ENCODE measurements at regions not wholly inside any gene's neighbourhood (a gene's known extent, or its start where the extent isn't known, plus 50 kb on each side); places are given as distances from the start of the nearest gene placed in this dataset.

- Histone ChIP-seq H3K4me2 (ENCODE audit: low read depth, low read length, poor library complexity, severe bottlenecking) (no peak overlapping the region), H3K4me3 (ENCODE audit: insufficient read depth, low read length, poor library complexity, severe bottlenecking) (no peak overlapping the region), H3K9me3 (ENCODE audit: insufficient read depth, low read length) (no peaks in the 10 kb centered on the region), H3K27me3 (ENCODE audit: low read length) (no peaks in the 10 kb centered on the region), H2AFZ (ENCODE audit: low read depth, low read length, severe bottlenecking) (no peak overlapping the region), H4K20me1 (ENCODE audit: low read depth, low read length) (no peaks in the 10 kb centered on the region), H3F3A (ENCODE audit: insufficient read depth) (no peaks in the 10 kb centered on the region), H3K27ac (ENCODE audit: low read depth, low read length) (no peak overlapping the region), H3K9me2 (replicated peaks; ENCODE audit: insufficient read depth, low read length) (no peaks in the 10 kb centered on the region), H3K9ac (ENCODE audit: low read length) (no peak overlapping the region), H3K79me2 (ENCODE audit: insufficient read depth, low read length) (no peaks in the 10 kb centered on the region), H3K36me3 (ENCODE audit: low read length) (no peaks in the 10 kb centered on the region)
- no peak for TF ChIP-seq CTCF (IDR thresholded peaks at IDR 0.05; ENCODE audit: insufficient read depth, low read length, poor library complexity, severe bottlenecking)
- TF ChIP-seq EZH2phosphoT487 (conservative IDR thresholded peaks at IDR 0.05; ENCODE audit: low read length): no peak
These were observed 222.1 kb upstream of the RHOBTB1 start for GRCh38 chr10:61166065-61166464.

- H3K79me2 ChIP-seq (ENCODE audit: insufficient read depth, low read length): no peaks in the 10 kb centered on the region
- no peak overlapping the region for H3K4me3 ChIP-seq (ENCODE audit: insufficient read depth, low read length, poor library complexity, severe bottlenecking)
- no peak overlapping the region for H3K9ac ChIP-seq (ENCODE audit: low read length)
- TF ChIP-seq EZH2phosphoT487 (conservative IDR thresholded peaks at IDR 0.05; ENCODE audit: low read length) (no peak), CTCF (IDR thresholded peaks at IDR 0.05; ENCODE audit: insufficient read depth, low read length, poor library complexity, severe bottlenecking) (no peak)
- no peaks in the 10 kb centered on the region for H3K9me3 ChIP-seq (ENCODE audit: insufficient read depth, low read length)
- H3F3A ChIP-seq (ENCODE audit: insufficient read depth): no peaks in the 10 kb centered on the region
- no peaks in the 10 kb centered on the region for H3K9me2 ChIP-seq (replicated peaks; ENCODE audit: insufficient read depth, low read length)
- H3K27ac ChIP-seq (ENCODE audit: low read depth, low read length): no peak overlapping the region
- H3K4me2 ChIP-seq (ENCODE audit: low read depth, low read length, poor library complexity, severe bottlenecking): no peak overlapping the region
- no peaks in the 10 kb centered on the region for H4K20me1 ChIP-seq (ENCODE audit: low read depth, low read length)
- H3K36me3 ChIP-seq (ENCODE audit: low read length): no peaks in the 10 kb centered on the region
- H2AFZ ChIP-seq (ENCODE audit: low read depth, low read length, severe bottlenecking): no peak overlapping the region
- H3K27me3 ChIP-seq (ENCODE audit: low read length): no peaks in the 10 kb centered on the region
These were observed 220.6 kb upstream of the RHOBTB1 start for GRCh38 chr10:61164458-61165160.

GRCh38 chr10:61163403-61163802 lies 219.4 kb upstream of the RHOBTB1 start:
- no peak overlapping the region for H3K9ac ChIP-seq (ENCODE audit: low read length)
- H3K9me2 ChIP-seq (replicated peaks; ENCODE audit: insufficient read depth, low read length): no peaks in the 10 kb centered on the region
- H3K4me2 ChIP-seq (ENCODE audit: low read depth, low read length, poor library complexity, severe bottlenecking): no peak overlapping the region
- H3K36me3 ChIP-seq (ENCODE audit: low read length): no peaks in the 10 kb centered on the region
- H3F3A ChIP-seq (ENCODE audit: insufficient read depth): no peaks in the 10 kb centered on the region
- H2AFZ ChIP-seq (ENCODE audit: low read depth, low read length, severe bottlenecking): no peak overlapping the region
- TF ChIP-seq EZH2phosphoT487 (conservative IDR thresholded peaks at IDR 0.05; ENCODE audit: low read length) (no peak), CTCF (IDR thresholded peaks at IDR 0.05; ENCODE audit: insufficient read depth, low read length, poor library complexity, severe bottlenecking) (no peak)
- no peak overlapping the region for H3K27ac ChIP-seq (ENCODE audit: low read depth, low read length)
- no peaks in the 10 kb centered on the region for H3K79me2 ChIP-seq (ENCODE audit: insufficient read depth, low read length)
- no peaks in the 10 kb centered on the region for H4K20me1 ChIP-seq (ENCODE audit: low read depth, low read length)
- no peaks in the 10 kb centered on the region for H3K27me3 ChIP-seq (ENCODE audit: low read length)
- no peaks in the 10 kb centered on the region for H3K9me3 ChIP-seq (ENCODE audit: insufficient read depth, low read length)
- H3K4me3 ChIP-seq (ENCODE audit: insufficient read depth, low read length, poor library complexity, severe bottlenecking): no peak overlapping the region

All from SU-DHL-6 (cell line).